ENCODE measurements at regions not wholly inside any gene's neighbourhood (a gene's known extent, or its start where the extent isn't known, plus 50 kb on each side); places are given as distances from the start of the nearest gene placed in this dataset.
"Not testable (repeated sequence)": the region's sequence is repeated elsewhere in the genome, so short reads cannot be mapped to it uniquely, and the experiment has no call there.

- no peak for DNase-seq (ENCODE audit: low read depth)
Observed at GRCh38 chr4:116665716-116666115, 419.7 kb downstream of the TRAM1L1 start.

- DNase-seq (ENCODE audit: low read depth) = no peak
Observed at GRCh38 chr4:116664198-116664597, 421.2 kb downstream of the TRAM1L1 start.

- DNase-seq (ENCODE audit: low read depth) = no peak
Observed at GRCh38 chr4:116639070-116639577, 446.3 kb downstream of the TRAM1L1 start.

- no peak for DNase-seq (ENCODE audit: low read depth)
Observed at GRCh38 chr4:116638592-116638991, 446.8 kb downstream of the TRAM1L1 start.

- no peak for DNase-seq (ENCODE audit: low read depth)
Observed at GRCh38 chr4:116636917-116637316, 448.5 kb downstream of the TRAM1L1 start.

- no peak for DNase-seq (ENCODE audit: low read depth)
Observed at GRCh38 chr4:116632269-116632668, 453.1 kb downstream of the TRAM1L1 start.

- DNase-seq (ENCODE audit: low read depth) = no peak
Observed at GRCh38 chr4:116628598-116628997, 456.8 kb downstream of the TRAM1L1 start.

- DNase-seq (ENCODE audit: low read depth) = no peak
Observed at GRCh38 chr4:116627545-116627944, 457.8 kb downstream of the TRAM1L1 start.

- not testable (repeated sequence) for DNase-seq (ENCODE audit: low read depth)
Observed at GRCh38 chr4:116619508-116619907, 465.9 kb downstream of the TRAM1L1 start.

- no peak for DNase-seq (ENCODE audit: low read depth)
Observed at GRCh38 chr4:116618638-116619037, 466.7 kb downstream of the TRAM1L1 start.

GRCh38 chr4:116603096-116603495, 482.3 kb downstream of the TRAM1L1 start:
- no peak for DNase-seq (ENCODE audit: low read depth)

- DNase-seq (ENCODE audit: low read depth) = no peak
Observed at GRCh38 chr4:116599859-116600258, 485.5 kb downstream of the TRAM1L1 start.

GRCh38 chr4:116598980-116599789, 486.2 kb downstream of the TRAM1L1 start:
- DNase-seq (ENCODE audit: low read depth) = no peak

GRCh38 chr4:116598155-116598979, 487.0 kb downstream of the TRAM1L1 start:
- DNase-seq (ENCODE audit: low read depth) = no peak

GRCh38 chr4:116590648-116591047, 494.7 kb downstream of the TRAM1L1 start:
- no peak for DNase-seq (ENCODE audit: low read depth)

- no peak for DNase-seq (ENCODE audit: low read depth)
Observed at GRCh38 chr4:116588783-116589182, 496.6 kb downstream of the TRAM1L1 start.

GRCh38 chr4:116585246-116585645, 500.1 kb downstream of the TRAM1L1 start:
- DNase-seq (ENCODE audit: low read depth) = no peak

GRCh38 chr4:116577321-116577720, 508.1 kb downstream of the TRAM1L1 start:
- no peak for DNase-seq (ENCODE audit: low read depth)

- DNase-seq (ENCODE audit: low read depth) = no peak
Observed at GRCh38 chr4:116573540-116573939, 511.8 kb downstream of the TRAM1L1 start.

- DNase-seq (ENCODE audit: low read depth) = no peak
Observed at GRCh38 chr4:116561768-116562167, 523.6 kb downstream of the TRAM1L1 start.

GRCh38 chr4:116551806-116552205, 533.6 kb downstream of the TRAM1L1 start:
- no peak for DNase-seq (ENCODE audit: low read depth)

GRCh38 chr4:116547632-116548031, 537.7 kb downstream of the TRAM1L1 start:
- DNase-seq (ENCODE audit: low read depth) = no peak

GRCh38 chr4:116546759-116547158, 538.6 kb downstream of the TRAM1L1 start:
- DNase-seq (ENCODE audit: low read depth) = no peak

Measured in GM04503 (cell line).